ENCODE measurements at regions not wholly inside any gene's neighbourhood (a gene's known extent, or its start where the extent isn't known, plus 50 kb on each side); places are given as distances from the start of the nearest gene placed in this dataset.

DNA sequence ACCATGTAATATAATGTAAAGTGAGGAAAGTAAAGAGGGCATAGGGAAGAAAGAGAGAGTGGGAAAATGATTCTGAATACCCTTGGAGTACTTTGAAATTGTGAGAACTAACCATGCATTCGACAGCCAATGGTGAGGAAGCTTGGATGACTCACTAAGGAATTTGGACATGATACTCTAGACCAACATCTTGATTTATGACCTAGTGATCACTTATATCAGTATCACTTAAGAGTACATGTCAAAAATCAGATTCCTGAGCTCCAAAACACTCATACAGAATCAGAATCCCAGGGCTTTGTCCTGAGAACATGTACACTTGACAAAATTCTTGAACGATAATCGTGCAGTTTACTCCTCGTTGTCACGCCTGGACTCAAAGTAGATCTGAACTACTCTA lies 1899.8 kb upstream of the PIK3C3 start:
- no peak for DNase-seq (ENCODE audit: low spot score)

DNA sequence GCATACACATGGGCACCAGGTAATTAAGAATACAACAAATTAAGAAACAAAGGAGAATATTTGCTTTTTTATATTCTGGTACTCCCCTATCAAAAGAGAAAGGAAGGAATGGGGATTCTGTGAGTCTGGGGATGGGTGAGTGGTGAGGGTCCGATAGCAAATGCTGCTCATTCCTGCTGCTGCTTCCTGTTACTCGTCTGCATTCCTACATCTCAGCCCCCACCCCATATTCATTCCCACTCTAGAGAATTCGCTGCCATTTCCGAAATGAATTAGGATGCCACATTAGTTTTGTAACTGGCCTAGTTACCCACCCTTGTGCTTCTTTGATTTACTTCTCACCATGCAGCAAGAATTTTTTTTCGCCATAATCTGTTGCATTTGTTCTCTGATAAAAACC lies 1905.3 kb upstream of the PIK3C3 start:
- no peak for DNase-seq (ENCODE audit: low spot score)

DNA sequence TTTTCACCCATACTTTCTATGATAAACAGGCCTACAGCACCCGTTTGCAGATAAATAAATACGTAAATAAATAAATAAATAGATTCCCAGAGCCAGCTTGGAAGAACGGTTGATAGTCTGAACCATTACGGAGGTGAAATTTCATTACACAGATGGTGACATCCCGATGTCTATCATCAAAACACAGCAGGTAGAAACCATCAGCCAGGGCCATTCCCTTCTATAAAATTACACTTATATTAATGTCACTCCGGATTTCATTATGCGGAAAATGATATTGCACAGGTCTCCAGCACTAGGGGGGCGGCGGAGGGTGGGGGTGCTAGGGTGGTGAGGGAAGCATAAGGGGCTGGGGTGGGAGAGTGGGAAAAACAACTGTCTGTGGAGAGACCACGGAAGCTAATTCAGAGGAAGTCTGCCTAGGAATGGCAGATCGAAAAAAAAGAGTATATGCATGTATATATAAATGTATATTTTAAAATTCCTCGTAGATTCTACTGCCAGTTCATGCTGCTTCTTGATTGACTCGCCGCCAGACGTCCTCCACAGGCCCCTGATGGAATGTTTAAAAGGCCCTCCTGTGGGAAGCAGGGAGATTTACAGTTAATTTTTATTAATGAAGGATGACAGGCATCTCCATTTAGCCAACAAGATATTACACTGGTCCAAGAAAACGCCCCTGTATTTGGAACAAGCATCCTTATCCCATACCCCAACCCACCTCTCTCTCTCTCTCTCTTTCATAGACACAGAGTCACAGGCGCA lies 1906.0 kb upstream of the PIK3C3 start:
- no peak for DNase-seq (ENCODE audit: low spot score)

DNA sequence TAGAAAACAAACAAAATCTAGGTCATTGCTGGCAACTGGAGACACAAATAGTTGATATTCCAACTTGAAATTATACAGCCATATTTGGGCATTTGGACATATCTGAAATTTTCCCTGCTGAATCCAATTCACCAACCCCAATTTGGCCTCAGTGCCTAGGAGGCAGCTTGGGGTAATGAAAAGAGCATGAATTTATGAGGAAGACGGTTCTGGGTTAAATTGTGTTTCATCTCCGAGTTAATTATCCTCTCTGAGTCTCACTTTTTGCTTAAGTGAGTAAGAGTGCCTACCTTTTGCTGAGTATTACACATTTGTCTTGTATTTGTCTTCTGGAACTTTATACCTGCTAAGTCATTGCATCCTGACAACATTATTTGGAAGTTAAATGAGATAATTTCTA lies 1906.8 kb upstream of the PIK3C3 start:
- no peak for DNase-seq (ENCODE audit: low spot score)

DNA sequence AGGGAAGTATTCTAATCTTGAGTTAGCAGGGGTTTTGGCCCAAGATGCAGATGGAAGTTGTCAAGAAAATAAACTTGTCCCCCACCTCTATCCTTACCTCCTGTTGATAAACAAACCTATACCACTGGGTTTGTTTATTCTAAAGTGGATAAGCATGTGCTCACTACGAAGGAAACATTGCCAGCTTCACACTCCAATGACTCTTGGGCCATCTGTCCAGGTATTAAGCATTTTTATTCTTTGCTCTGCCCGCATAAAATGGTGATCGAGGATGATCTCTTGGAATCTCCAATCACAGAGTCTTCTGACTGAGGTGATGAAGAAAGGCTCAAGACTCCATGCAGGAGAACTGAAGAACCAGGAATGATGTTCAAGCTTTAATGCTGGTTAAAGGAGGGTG lies 1908.4 kb upstream of the PIK3C3 start:
- DNase-seq (ENCODE audit: low spot score), result no peak

DNA sequence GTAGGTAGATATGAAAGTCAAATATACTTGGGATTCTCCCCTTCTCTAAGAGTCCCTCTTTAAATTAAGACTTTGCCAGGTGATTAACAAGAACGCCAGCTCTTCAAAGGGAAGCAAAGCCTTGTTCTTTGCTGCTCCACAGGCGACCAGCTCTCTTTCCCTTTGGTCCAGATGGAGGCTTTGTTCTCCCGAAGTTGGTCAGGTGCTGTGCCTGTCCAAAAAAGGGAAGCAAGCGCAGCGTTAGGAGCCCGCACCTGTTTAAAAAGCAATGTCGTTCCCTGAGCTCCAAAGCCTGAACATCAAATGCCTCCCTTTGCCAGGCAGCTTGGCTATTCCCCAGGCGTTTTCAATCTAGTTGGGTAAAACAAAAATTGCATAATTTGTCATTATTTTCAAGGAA lies 1913.1 kb upstream of the PIK3C3 start:
- DNase-seq (ENCODE audit: low spot score), result no peak

DNA sequence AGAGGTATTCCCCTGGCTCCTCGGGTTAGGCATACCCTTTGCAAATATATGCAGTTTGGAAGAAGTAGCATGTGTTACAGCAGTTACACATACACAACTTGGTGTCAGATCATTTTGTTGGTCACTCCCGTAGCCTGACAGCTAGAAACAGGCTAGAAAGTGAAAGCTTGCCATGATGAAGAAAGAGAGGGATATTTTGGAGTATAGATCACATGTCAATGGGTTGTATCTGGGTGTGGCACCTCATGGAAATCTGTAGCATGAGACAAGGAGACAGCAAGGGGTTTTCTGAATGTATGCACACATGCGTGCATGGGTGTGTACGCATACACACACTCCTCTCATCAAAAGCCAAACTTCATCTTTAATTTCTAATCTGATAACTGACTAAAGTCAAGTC lies 1914.5 kb upstream of the PIK3C3 start:
- DNase-seq (ENCODE audit: low spot score), result no peak

DNA sequence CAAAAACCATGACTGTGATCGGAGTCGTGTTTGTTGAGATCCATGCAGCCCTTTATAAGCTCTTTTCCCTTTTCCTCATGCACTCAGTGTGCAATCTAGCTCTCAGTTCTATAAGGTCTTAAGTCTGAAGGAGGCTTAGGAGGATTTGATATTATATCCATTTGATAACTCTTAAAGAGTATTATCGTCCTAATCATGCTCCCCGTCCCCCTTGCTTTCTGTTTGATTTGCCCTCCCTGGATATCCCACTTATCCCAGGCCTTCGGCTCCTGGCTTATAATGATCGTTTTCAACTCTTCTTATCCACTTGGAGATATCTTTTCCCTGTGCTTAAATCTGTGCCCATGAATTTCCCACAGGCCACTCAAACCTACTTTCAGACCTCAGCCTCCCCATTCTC lies 1917.7 kb upstream of the PIK3C3 start:
- DNase-seq (ENCODE audit: low spot score), result no peak

DNA sequence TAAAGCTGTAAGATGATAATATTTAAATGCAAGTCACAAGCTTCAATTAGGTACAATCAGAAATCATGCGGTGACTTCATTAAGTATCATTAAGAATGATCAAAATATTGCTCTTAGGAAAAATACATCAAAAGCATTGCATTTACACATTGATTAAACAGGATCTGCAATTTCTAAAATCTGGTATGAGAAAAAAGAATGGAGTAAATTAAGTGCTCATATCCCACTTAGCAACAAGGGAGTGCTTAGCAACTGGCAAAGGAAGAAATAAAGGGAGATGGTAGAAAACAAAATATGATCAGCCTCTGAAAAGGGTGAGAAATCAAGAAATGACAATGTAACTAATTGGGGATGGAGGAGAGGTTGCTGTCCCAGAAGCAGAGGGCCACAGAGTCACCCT lies 1918.2 kb upstream of the PIK3C3 start:
- no peak for DNase-seq (ENCODE audit: low spot score)

DNA sequence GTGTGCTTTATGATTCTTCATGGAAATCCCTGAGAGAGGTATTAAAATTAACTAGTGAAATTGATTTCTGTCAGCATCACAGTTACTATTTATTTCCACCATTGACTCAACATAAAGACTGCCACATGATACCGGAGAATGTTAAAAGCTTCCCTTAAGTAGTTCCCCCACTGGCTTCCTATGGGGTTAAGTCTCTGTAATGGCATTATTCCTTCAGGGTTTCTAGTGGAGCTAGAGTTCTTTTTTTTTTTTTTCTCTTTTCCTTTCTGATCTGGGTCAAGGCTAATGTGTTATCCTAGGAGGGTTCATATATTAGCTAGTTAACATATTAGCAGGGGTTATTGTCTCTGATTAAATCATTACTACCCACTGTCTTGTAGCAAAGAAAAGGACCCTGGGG lies 1919.1 kb upstream of the PIK3C3 start:
- no peak for DNase-seq (ENCODE audit: low spot score)

DNA sequence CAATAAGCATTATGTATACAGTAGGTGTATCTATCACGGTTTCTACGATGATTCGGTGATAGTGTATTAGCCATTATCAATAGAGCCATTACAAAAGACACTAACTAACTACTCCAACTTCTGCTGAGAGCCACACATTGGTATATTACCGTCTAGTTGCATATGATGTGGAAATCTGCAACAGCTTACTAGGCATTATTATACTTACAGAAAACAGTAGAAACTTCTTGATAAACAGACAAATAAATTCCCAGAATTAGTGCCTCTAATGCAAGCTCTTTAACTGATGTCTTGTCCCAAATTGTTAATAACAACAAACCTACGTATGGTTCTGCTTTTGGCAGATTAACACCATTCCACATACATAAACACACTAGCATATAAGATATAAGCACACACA lies 1923.0 kb upstream of the PIK3C3 start:
- DNase-seq (ENCODE audit: low spot score), result no peak

DNA sequence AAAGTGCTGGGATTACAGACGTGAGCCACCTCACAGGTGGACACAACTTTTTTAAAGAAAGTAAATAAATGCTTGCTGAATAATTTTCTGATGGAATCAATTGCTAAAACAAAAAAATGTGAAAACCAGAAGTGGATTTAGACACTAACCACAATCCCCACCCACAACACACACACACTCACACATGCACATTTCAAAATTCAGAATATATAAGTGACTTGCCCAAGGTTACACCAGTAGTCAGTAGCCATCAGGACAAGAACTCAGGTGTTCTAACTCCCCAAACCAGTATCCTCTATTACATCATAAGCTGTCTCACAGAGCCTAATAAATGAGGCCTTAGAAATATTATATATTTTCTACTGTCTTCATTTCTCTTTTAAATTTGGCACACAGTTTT lies 1923.6 kb upstream of the PIK3C3 start:
- DNase-seq (ENCODE audit: low spot score), result no peak

DNA sequence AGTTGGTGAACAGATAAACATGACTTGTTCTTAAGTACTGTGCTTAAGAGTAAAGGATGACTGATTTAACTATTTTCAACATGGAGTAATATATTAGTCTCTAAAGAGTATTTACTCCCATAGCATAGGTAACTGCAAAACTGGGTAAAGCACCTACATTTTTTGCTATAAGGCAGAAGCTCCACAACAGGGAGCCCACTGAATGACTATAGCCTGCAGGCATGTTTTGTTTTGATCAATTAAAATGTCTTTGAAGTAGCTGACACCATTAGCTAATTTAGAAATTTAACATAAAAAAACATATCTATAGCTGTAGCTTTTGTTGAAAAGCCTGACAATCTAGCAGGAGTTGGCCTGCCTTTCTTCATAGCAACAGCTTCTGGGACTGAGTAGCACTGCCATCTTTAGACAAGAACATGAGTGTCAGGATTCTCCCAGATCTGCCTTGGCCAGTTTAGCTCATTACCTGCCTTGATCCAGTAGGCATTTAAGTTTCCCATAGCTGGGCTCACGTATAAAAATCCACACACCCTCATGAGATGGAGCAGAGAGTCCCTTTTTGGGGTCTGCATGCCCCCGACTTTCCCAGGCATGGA lies 1935.1 kb upstream of the PIK3C3 start:
- DNase-seq (ENCODE audit: low spot score), result no peak

DNA sequence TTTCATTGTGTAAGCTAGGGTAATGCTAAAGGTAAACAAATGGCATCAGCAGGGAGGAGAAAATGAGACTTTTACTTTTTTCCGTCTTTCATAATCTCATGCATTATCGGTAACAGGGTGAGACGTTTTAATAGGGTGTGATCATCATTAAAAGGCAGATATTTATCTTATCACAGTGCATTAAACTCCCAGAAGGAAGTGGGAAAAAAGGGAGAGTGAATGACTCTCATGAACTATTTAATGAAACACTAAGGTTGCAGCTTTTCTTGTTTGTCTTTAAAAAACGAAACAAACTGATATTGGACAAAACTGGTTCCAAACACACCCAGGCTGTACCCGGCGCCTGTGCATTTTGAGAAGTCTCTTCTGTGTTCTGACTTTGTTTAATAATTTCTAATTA lies 1936.8 kb upstream of the PIK3C3 start:
- no peak for DNase-seq (ENCODE audit: low spot score)

DNA sequence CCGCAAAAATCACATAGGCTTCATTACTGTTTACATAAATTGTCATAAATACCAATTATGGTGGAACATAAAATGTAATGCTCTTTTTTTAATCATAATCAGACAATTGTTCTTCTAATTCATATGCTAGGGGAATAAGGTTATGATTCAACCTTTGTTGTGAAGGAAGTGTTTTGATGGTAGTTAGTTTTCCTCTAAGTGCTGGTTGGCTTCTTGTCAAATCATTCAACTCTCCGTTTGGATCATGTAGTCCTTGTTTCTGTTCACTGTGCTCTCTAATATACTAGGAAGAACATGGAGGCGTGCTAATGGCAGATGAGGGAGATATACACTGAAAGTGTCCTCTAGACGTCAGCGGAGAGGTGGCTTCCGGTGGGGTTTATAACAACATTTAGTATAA lies 1938.0 kb upstream of the PIK3C3 start:
- DNase-seq (ENCODE audit: low spot score), result no peak

DNA sequence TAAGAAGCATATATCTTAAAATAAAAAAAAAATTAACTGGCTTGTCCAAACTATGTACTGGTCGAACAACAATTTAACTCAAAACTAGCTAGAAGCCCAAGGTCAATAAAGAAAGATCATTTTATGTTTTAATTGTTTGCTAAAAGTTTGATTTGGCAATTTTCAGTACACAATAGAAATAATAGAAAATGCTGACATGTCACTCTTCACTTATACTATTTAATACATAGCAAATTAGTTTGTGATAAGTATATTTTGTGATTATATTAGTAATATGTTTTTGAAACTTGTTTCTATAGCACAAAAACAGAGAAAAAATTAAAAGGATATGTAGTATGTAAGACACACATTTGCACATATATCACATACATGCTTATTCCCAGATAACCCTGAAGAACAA lies 1938.6 kb upstream of the PIK3C3 start:
- no peak for DNase-seq (ENCODE audit: low spot score)

DNA sequence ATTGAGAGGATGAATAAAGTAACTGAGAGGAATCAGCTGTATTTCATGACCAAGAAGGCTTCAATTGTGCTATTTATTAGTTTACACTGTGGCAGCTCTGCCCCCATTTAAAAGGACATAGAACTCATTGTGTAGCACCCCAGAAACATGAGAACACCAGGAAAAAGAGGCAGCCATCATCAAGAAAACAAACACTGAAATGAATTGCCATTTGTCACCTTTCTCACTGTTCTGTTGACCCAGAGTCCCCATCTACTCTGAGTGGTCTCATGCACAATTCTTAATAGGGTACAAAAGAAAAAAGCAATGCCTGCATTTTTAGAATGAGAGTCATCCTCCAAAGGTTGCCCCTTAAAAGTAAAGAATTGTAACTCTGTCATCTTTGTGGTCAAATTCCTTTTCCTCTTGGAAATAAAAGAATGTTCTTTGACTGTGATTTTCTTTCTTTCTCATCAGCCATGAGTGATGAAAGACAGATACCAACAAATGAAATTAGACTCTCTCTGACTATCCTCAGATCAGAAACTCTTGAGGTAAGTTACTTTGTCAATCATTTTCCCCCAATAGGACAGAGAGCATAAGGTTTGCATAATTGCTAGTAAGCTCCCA lies 1941.9 kb upstream of the PIK3C3 start:
- no peak for DNase-seq (ENCODE audit: low spot score)

DNA sequence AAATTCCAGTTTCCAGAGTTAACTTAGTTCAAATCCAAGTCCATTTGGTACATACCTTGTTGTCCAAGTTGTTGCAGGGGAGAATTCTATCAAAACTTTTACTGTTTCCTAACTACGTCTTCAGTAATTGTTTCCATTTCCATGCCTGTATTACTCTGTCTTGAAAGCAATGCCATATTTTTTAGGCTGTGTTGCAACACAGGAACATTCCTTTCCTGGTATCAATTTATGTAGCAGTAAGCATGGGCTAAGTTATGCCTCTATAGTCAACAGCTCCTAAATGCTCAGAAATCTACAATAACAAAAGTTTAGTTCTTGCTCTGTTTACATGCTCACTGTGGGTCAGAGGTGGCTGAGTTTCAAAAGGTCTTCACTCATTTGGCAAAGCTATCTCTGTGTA lies 1943.8 kb upstream of the PIK3C3 start:
- DNase-seq (ENCODE audit: low spot score), result no peak

DNA sequence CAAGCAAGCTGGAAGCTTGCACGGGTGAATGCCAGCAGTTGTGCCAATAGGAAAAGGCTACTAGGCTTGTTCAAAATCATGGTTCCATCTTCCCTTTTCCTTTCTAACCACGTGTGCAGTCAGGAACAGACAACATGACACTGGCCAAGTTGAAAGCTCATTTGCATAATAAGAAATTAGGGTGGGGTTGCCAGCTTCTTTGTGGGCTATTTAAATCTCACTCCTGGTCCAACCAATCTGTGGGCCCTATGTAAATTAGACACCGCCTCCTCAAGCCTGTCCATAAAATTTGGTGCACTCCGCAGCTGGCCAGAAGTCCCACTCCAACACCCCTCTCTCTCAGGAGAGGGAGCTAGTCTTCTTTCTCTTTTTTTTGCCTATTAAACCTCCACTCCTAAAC lies 1948.4 kb upstream of the PIK3C3 start:
- no peak for DNase-seq (ENCODE audit: low spot score)

DNA sequence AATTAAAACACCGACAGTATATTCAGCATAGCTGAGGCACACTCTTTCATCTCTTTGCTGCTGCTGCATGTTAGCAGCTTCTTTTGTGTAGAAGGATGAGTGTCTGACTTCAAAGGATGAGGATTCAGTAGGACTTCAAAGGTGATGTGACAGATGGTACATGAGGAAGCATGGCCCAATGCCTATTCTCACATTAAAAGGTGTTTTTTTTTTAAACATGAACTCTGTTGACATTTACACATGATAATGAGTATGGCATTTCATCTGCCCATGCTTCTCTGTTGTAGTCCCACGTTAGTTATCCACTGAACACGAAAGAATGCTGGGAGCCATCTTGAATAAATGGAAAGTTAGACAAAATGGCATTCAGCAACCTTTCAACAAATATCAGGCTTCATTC lies 1950.8 kb upstream of the PIK3C3 start:
- no peak for DNase-seq (ENCODE audit: low spot score)

DNA sequence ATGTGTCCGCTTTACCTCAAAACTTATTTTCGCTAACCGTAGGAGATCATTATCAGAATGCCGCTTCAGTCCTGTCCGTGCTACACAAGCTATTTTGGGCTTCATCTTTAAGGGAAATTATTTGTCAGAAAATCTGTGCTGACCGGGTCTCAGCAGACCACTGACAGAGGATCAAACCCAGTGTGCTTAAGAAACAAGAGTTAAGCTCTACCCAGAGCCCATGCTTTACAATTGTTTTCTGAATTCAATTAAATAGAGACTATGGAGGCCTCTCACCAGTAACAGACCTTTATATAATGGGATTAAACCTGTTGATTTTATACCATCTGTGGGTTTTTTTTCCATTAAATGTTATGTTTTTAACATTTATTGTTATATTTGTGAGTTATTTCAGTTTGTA lies 1956.7 kb upstream of the PIK3C3 start:
- DNase-seq (ENCODE audit: low spot score), result no peak

DNA sequence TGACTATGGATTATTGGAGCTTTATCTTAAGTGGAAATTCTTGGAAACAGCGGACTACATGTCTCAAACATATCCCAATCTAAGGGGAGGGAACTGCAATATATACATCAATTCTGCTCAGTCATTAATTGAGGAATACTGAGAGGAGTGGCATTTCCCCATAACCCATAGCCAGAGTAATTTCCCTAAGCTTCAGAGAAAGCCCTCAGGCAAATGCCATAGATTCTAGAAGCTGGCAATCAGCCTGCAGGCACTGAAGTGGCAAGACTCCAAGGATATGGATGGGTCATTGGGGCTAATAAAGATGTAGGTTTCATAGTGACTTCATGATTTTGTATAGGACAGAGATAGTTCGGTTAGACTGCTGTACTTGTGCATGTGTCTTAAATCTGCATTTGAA lies 1960.5 kb upstream of the PIK3C3 start:
- DNase-seq (ENCODE audit: low spot score), result no peak

DNA sequence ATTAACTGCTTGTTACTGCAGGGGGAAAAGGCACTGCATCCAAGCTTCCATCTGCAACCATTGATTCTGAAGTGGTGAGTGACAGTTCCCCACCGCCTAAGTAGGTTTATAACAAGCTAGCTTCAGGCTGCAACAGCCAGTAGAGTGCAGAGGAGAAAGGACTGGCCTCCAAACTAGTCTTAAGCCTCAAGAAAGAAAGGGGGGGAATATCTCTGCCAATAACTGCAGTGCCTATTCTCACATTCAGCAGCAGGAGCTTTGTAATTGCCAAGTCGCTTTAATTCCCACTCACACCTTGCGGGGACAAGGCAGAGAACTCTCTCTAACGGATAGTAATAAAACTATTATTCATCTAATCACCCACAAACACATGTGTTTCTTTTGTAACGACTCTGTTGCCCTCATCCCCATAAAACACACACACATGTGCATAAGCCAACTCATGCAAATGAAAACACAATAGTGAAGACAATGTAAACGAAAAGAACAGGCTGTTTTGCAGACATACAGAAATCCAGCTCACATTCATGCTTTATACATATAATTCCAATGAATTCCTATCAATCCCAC lies 1963.3 kb upstream of the PIK3C3 start:
- no peak for DNase-seq (ENCODE audit: low spot score)

DNA sequence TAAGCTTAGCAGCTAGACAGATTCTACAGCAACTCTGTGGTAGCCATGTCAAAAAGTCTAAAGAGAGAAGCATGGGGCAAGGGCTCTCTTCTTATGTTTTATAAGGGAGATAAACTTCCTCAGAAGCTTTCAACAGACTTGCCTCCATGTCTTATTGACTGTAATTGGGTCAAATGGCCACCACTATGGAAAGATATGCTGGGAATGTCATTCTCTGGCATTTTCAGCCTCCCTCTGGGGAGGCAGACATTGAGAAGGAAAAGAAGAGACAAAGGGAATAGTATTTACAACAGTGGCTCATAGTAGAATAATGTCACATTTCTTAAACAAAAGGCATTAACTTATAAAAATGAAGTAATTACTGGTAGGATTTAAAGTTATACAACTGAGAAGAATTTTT lies 1964.5 kb upstream of the PIK3C3 start:
- DNase-seq (ENCODE audit: low spot score), result no peak

Data from HuH-7.5 (cell line).